Testis (tissue), 2 donors: ENCODE measurements at regions not wholly inside any gene's neighbourhood (a gene's known extent, or its start where the extent isn't known, plus 50 kb on each side); places are given as distances from the start of the nearest gene placed in this dataset.
"Not testable (repeated sequence)": the region's sequence is repeated elsewhere in the genome, so short reads cannot be mapped to it uniquely, and the experiment has no call there.

ENCODE experiments used
- DNase-seq: peaks from one replicate; pipeline ENCODE4 v3.0.0-alpha.2; 2019
- H3K27ac ChIP-seq, 2 donors: fragments of 200-600 bp; sonication (generic); one replicate each; pipeline ENCODE4 v1.5.1; 2019
- H3K27me3 ChIP-seq: fragments of 200-600 bp; sonication (generic); one replicate; pipeline ENCODE4 v1.5.1; 2019
- H3K36me3 ChIP-seq: fragments of 200-600 bp; sonication (generic); one replicate; pipeline ENCODE4 v1.5.1; 2017; ENCODE audit warnings: low read depth; ENCODE audit errors: missing control alignments
- H3K4me1 ChIP-seq: fragments of 200-600 bp; sonication (generic); one replicate; pipeline ENCODE4 v1.5.1; 2019
- H3K4me3 ChIP-seq, 2 donors: fragments of 200-600 bp; sonication (generic); one replicate each; pipeline ENCODE4 v1.5.1; 2017 to 2019
- H3K9me3 ChIP-seq: fragments of 200-600 bp; sonication (generic); one replicate; pipeline ENCODE4 v1.5.1; 2017
- CTCF ChIP-seq, 3 experiments: fragments of 450-650 bp in 2 of 3; fragments of 200-600 bp in 1 of 3; sonication (generic) in 1 of 3; IDR thresholded peaks; one replicate each; pipeline ENCODE4 v1.5.1; 2016 to 2019; ENCODE audit warnings: antibody characterized with exemption in 3 of 3, mild to moderate bottlenecking in 2 of 3, moderate library complexity in 1 of 3
- POLR2A ChIP-seq: fragments of 450-650 bp; IDR thresholded peaks from one replicate; pipeline ENCODE4 v1.6.1; 2017; ENCODE audit warnings: antibody characterized with exemption, mild to moderate bottlenecking, moderate library complexity
- WGBS, 2 donors: methylation state at CpG; one replicate each; pipeline ENCODE4 v1.1.5; 2018; 5-methylcytosine and 5-hydroxymethylcytosine counted together
- intact Hi-C: fragments of 100-400 bp; cut with DNase I; formaldehyde crosslinking; loops from one replicate; pipeline ENCODE4 v1.15.1; 2023; ENCODE audit warnings: low total_unique reads

DNA sequence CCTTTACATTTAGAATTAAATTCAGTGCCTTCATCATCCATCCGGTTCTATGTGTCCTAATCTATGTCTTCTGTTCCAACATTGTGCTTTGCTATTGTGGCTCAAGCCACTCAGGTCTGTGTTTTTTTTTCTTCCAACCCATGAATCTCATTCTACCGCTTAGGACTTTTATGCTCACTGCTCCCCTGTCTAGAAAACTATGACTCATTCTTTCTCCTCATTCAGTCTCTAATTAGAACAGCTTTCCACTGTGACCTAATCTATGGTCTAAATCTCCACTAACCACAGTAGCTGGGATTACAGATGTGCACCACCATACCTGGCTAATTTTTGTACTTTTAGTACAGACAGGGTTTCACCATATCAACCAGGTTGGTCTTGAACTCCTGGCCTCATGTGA, 418.7 kb downstream of the KCNJ2 start:
- Histone ChIP-seq H3K27me3 (no peaks in the 10 kb centered on the region), H3K36me3 (no peaks in the 10 kb centered on the region), H3K9me3 (no peaks in the 10 kb centered on the region), H3K4me1 (no peaks in the 10 kb centered on the region), H3K27ac (no peak overlapping the region), H3K4me3 (no peak overlapping the region)
- intact Hi-C loops, result no loop called here
- TF ChIP-seq CTCF (IDR thresholded peaks at IDR 0.05) (no peak), POLR2A (no peak)
- no peak for DNase-seq
- 85 to 95% methylated on average over 2 of the region's 2 CpGs for WGBS, 2 donors

GRCh38 chr17:70597774-70598173, 428.4 kb downstream of the KCNJ2 start:
- Histone ChIP-seq H3K4me1 (no peaks in the 10 kb centered on the region), H3K27ac (no peak overlapping the region), H3K9me3 (no peaks in the 10 kb centered on the region), H3K27me3 (no peaks in the 10 kb centered on the region), H3K36me3 (no peaks in the 10 kb centered on the region), H3K4me3 (no peak overlapping the region)
- no peak for DNase-seq
- no peak for TF ChIP-seq POLR2A
- no peak for TF ChIP-seq CTCF (IDR thresholded peaks at IDR 0.05)
- intact Hi-C loops, result no loop called here

DNA sequence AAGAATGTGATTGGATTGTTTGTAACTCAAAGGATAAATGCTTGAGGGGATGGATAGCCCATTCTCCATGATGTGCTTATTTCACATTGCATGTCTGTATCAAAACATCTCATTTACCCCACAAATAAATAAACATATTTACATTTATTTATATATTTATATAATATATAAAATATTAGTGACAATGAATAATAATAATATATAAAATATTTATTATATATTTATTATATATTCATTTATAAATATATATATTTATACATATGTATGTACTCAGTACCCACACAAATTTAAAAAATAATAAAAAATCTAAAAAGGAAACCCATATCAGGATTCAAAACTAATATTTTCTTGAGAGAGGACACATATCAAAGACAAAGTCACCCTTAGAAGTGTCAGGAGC, 429.9 kb downstream of the KCNJ2 start:
- no peak for TF ChIP-seq CTCF (IDR thresholded peaks at IDR 0.05)
- no peak for TF ChIP-seq POLR2A
- Histone ChIP-seq H3K27ac (no peak overlapping the region), H3K36me3 (no peaks in the 10 kb centered on the region), H3K9me3 (no peaks in the 10 kb centered on the region), H3K27me3 (no peaks in the 10 kb centered on the region), H3K4me1 (no peaks in the 10 kb centered on the region), H3K4me3 (no peak overlapping the region)
- intact Hi-C loops, result no loop called here
- DNase-seq, result no peak

- H3K9me3 ChIP-seq, H3K4me1 ChIP-seq, H3K36me3 ChIP-seq, H3K4me3 ChIP-seq, DNase-seq, intact Hi-C loops, H3K27ac ChIP-seq, H3K27me3 ChIP-seq: not testable (repeated sequence)
- 100% methylated on average over 3 of the region's 3 CpGs for WGBS, 2 donors
Observed at GRCh38 chr17:70599945-70600344, 430.6 kb downstream of the KCNJ2 start.

GRCh38 chr17:70603226-70603625, 433.9 kb downstream of the KCNJ2 start:
- Histone ChIP-seq H3K36me3 (no peaks in the 10 kb centered on the region), H3K4me1 (no peaks in the 10 kb centered on the region), H3K9me3 (no peaks in the 10 kb centered on the region), H3K27me3 (no peaks in the 10 kb centered on the region), H3K4me3 (no peak overlapping the region), H3K27ac (no peak overlapping the region)
- 90 to 96% methylated on average over 4 of the region's 4 CpGs for WGBS, 2 donors
- DNase-seq, result no peak
- intact Hi-C loops, result no loop called here
- TF ChIP-seq POLR2A (no peak), CTCF (IDR thresholded peaks at IDR 0.05) (no peak)
